Left ventricle myocardium inferior (tissue), 1 donor: ENCODE measurements at regions not wholly inside any gene's neighbourhood (a gene's known extent, or its start where the extent isn't known, plus 50 kb on each side); places are given as distances from the start of the nearest gene placed in this dataset.

ENCODE experiments used
- DNase-seq: peaks from one replicate; pipeline ENCODE4 v3.0.0-alpha.2; 2020
- H3K27ac ChIP-seq: fragments of 200-600 bp; replicated peaks from 2 replicates; pipeline ENCODE4 v1.8.0; 2021
- H3K27me3 ChIP-seq: fragments of 200-600 bp; 2 replicates; pipeline ENCODE4 v1.8.0; 2021; ENCODE audit warnings: low read depth
- H3K36me3 ChIP-seq: fragments of 200-600 bp; 2 replicates; pipeline ENCODE4 v1.8.0; 2021
- H3K4me1 ChIP-seq: fragments of 200-600 bp; 2 replicates; pipeline ENCODE4 v1.8.0; 2021
- H3K4me3 ChIP-seq: fragments of 200-600 bp; 2 replicates; pipeline ENCODE4 v1.8.0; 2021; ENCODE audit warnings: mild to moderate bottlenecking, moderate library complexity
- H3K9me3 ChIP-seq: fragments of 200-600 bp; replicated peaks from 2 replicates; pipeline ENCODE4 v1.8.0; 2021
- intact Hi-C: fragments of 100-400 bp; cut with micrococcal nuclease; formaldehyde crosslinking; loops from one replicate; pipeline ENCODE4 v1.11.0; 2022
- TF ChIP-seq, protein P1 (sequence below): fragments of 200-600 bp; IDR thresholded peaks from 2 replicates; pipeline ENCODE4 v1.8.0; 2021; ENCODE audit warnings: antibody characterized with exemption, mild to moderate bottlenecking, borderline replicate concordance
- donor health status: DM: no; HTN: yes; CAD: no; lungs with severe emphysema.

DNA sequence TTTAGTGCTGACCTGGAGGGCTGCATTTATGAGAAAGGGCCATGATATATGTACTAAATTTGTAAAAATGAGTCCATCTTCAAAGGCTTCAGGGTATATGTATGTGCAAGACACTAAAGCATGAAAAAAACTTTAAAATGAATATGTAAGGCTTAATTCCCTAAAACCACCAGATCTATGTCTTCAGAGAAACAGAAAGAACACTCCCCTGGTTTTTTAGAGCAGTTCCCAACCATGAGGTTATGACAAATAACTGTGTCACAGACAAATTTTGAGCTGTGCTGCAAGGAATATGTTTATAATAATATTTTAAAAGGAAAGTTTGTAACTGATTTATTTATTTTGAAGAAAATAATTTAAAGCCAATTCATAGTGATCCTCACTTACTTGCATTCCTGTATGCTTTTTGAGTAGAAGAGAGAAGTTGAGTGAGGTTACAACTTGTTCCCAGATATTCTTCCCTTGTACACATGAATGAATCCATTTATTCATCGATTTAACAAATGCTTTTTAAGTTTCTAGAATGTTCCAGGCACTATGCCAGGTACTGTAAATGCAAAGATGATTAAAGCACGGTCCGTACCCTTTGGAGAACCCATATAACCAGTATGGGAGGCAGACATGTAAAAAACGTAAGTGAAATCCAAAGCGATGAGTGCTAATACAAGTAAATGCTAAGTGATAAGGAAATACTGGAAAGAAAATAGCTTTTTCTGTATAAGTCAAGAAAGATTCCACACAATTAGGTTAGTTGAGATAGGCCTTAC lies 295.2 kb upstream of the DIAPH2 start:
- Histone ChIP-seq H3K4me1 (no peaks in the 10 kb centered on the region), H3K27ac (no peak overlapping the region), H3K36me3 (no peaks in the 10 kb centered on the region), H3K27me3 (no peaks in the 10 kb centered on the region), H3K4me3 (no peak overlapping the region), H3K9me3 (no peaks in the 10 kb centered on the region)
- intact Hi-C loops: no loop called here
- no peak for DNase-seq
- TF ChIP-seq, protein P1, sequence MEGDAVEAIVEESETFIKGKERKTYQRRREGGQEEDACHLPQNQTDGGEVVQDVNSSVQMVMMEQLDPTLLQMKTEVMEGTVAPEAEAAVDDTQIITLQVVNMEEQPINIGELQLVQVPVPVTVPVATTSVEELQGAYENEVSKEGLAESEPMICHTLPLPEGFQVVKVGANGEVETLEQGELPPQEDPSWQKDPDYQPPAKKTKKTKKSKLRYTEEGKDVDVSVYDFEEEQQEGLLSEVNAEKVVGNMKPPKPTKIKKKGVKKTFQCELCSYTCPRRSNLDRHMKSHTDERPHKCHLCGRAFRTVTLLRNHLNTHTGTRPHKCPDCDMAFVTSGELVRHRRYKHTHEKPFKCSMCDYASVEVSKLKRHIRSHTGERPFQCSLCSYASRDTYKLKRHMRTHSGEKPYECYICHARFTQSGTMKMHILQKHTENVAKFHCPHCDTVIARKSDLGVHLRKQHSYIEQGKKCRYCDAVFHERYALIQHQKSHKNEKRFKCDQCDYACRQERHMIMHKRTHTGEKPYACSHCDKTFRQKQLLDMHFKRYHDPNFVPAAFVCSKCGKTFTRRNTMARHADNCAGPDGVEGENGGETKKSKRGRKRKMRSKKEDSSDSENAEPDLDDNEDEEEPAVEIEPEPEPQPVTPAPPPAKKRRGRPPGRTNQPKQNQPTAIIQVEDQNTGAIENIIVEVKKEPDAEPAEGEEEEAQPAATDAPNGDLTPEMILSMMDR: no peak

DNA sequence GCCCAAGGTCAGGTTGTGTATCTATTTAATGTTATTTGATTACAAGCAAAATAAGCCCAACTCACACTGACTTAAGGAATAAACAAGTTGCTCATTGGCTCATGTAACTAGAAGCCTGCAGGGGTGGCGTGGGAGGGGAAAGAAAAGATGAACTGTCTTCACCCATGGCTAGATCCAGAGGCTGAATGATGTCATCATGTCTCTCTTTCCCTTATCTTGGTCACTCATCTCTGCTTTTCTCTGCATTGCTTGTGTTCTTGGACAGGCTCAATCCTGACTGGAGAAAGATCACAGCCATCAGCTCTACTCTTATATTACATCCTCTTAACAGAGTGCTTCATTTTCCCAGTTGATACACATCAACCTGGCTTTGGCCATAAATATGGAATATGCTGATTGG lies 290.0 kb upstream of the DIAPH2 start:
- no peaks in the 10 kb centered on the region for H3K9me3 ChIP-seq
- no peak for DNase-seq
- TF ChIP-seq, protein P1: no peak
- intact Hi-C loops: no loop called here
- no peaks in the 10 kb centered on the region for H3K4me1 ChIP-seq
- H3K27me3 ChIP-seq: no peaks in the 10 kb centered on the region
- H3K4me3 ChIP-seq: no peak overlapping the region
- no peak overlapping the region for H3K27ac ChIP-seq
- H3K36me3 ChIP-seq: no peaks in the 10 kb centered on the region

DNA sequence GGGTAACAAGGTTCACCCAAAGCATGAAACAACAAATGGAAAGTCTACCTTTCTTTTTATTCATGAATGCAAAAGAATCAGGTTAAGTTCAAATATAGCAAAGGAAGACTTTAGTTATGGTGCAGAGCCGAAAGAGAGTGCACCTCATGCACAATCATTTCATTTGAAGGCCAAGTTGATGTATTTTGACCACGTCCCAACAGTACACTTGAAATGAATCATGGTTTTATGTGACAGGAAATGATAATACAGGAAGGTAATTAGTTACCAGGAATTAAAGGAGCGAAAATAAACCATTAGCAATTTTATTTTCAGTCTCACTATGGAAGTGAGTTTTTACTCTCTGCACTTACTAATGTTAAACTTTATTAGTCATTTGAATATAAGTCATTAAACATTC lies 281.2 kb upstream of the DIAPH2 start:
- intact Hi-C loops: no loop called here
- no peak overlapping the region for H3K27ac ChIP-seq
- H3K27me3 ChIP-seq: no peaks in the 10 kb centered on the region
- H3K4me1 ChIP-seq: no peaks in the 10 kb centered on the region
- no peaks in the 10 kb centered on the region for H3K36me3 ChIP-seq
- no peak for DNase-seq
- no peak overlapping the region for H3K4me3 ChIP-seq
- H3K9me3 ChIP-seq: no peaks in the 10 kb centered on the region
- TF ChIP-seq, protein P1: no peak

DNA sequence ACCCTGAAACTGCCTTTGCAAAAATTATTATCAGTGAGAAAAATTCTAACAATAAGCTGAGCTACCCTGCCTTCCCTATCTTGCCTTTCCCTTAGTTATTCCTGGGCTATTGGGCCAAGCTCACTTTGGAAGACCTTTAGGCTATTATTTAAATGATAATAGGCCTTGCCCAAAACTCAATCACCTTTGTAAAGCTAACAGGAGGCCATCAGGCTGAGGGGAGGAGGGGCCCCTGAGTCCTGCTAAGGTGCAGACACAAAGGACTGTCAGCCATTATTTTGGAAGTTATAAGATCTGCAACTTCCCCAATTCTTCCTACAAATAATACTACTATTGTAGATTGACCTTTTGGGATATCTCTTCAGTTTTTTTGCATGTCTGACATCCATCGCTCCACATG lies 278.8 kb upstream of the DIAPH2 start:
- TF ChIP-seq, protein P1: no peak
- H3K36me3 ChIP-seq: no peaks in the 10 kb centered on the region
- H3K27me3 ChIP-seq: no peaks in the 10 kb centered on the region
- H3K4me3 ChIP-seq: no peak overlapping the region
- H3K9me3 ChIP-seq: no peaks in the 10 kb centered on the region
- no peak for DNase-seq
- no peaks in the 10 kb centered on the region for H3K4me1 ChIP-seq
- intact Hi-C loops: no loop called here
- H3K27ac ChIP-seq: no peak overlapping the region

DNA sequence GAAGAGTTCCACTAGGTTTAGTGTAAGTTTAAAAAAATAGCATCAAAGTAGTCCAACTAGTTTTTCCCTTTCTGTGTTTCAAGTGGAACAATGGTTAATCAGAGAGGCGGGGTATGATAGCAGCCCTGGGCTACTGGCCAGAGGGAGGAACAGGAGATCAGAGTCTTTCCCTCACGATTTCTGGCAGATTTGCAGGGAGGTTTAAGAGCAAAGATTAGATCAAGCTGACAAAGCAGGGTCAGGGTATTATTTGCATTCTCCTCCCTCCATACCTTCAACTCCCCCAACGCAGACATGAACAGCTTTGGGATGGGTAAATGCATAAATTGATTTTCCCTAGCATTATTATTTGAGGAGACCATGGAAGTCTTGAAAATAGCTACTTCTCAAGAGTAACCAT lies 277.6 kb upstream of the DIAPH2 start:
- DNase-seq: peak; percentile 14
- H3K9me3 ChIP-seq: no peaks in the 10 kb centered on the region
- intact Hi-C loops: no loop called here
- H3K27me3 ChIP-seq: no peaks in the 10 kb centered on the region
- H3K36me3 ChIP-seq: no peaks in the 10 kb centered on the region
- TF ChIP-seq, protein P1: no peak
- peak overlapping the region; percentile 19 for H3K27ac ChIP-seq
- H3K4me1 ChIP-seq: no peaks in the 10 kb centered on the region
- no peak overlapping the region for H3K4me3 ChIP-seq
